ENCODE measurements at regions not wholly inside any gene's neighbourhood (a gene's known extent, or its start where the extent isn't known, plus 50 kb on each side); places are given as distances from the start of the nearest gene placed in this dataset.
"Not testable (repeated sequence)": the region's sequence is repeated elsewhere in the genome, so short reads cannot be mapped to it uniquely, and the experiment has no call there.

DNA sequence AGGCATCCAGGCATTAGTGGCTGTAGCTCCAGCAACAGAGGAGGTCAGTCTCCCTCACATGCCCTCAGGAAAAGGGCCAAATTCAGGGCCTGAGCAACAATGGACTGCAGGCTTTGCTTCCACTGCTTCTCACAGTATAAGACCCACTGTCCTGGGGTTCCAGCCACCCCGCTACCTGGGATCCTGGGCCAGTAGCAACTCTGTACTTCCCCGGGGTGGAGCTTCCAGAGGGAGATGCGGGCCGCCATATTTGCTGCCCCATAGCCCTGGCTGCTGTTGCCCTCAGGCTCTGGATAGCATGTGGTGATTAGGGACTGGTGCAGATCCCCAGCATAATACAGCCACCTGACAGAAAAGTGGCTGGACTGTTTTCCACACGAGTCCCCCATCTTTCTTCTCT, 201.1 kb upstream of the POGK start:
- no peak for DNase-seq (ENCODE audit: low read depth)
- no peak overlapping the region for H3K4me3 ChIP-seq (ENCODE audit: low read depth, low read length)
- TF ChIP-seq, protein P1, sequence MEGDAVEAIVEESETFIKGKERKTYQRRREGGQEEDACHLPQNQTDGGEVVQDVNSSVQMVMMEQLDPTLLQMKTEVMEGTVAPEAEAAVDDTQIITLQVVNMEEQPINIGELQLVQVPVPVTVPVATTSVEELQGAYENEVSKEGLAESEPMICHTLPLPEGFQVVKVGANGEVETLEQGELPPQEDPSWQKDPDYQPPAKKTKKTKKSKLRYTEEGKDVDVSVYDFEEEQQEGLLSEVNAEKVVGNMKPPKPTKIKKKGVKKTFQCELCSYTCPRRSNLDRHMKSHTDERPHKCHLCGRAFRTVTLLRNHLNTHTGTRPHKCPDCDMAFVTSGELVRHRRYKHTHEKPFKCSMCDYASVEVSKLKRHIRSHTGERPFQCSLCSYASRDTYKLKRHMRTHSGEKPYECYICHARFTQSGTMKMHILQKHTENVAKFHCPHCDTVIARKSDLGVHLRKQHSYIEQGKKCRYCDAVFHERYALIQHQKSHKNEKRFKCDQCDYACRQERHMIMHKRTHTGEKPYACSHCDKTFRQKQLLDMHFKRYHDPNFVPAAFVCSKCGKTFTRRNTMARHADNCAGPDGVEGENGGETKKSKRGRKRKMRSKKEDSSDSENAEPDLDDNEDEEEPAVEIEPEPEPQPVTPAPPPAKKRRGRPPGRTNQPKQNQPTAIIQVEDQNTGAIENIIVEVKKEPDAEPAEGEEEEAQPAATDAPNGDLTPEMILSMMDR (IDR thresholded peaks at IDR 0.05; ENCODE audit: insufficient read depth, low read length), result no peak

DNA sequence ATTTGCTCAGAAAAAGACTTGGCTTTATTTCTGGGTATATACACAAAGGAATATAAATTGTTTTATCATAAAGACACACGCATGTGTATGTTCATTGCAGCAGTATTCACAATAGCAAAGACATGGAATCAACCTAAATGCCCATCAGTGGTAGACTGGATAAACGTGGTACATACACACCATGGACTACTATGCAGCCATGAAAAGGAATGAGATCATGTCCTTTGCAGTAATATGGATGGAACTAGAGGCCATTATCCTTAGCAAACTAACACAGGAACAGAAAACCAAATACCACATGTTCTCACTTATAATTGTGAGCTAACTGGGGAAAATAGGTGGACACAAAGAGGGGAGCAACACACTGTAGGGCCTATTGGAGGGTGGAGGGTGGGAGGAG, 182.0 kb upstream of the POGK start:
- DNase-seq (ENCODE audit: low read depth); H3K4me3 ChIP-seq (ENCODE audit: low read depth, low read length): not testable (repeated sequence)

- DNase-seq (ENCODE audit: low read depth); H3K4me3 ChIP-seq (ENCODE audit: low read depth, low read length): not testable (repeated sequence)
Observed at GRCh38 chr1:166666790-166667189, 172.5 kb upstream of the POGK start.

GRCh38 chr1:166667600-166667999, 171.7 kb upstream of the POGK start:
- not testable (repeated sequence) for DNase-seq (ENCODE audit: low read depth); H3K4me3 ChIP-seq (ENCODE audit: low read depth, low read length)

GRCh38 chr1:166671627-166672026, 167.6 kb upstream of the POGK start:
- no peak for DNase-seq (ENCODE audit: low read depth)
- H3K4me3 ChIP-seq (ENCODE audit: low read depth, low read length), result no peak overlapping the region
- TF ChIP-seq, protein P1 (IDR thresholded peaks at IDR 0.05; ENCODE audit: insufficient read depth, low read length), result no peak

DNA sequence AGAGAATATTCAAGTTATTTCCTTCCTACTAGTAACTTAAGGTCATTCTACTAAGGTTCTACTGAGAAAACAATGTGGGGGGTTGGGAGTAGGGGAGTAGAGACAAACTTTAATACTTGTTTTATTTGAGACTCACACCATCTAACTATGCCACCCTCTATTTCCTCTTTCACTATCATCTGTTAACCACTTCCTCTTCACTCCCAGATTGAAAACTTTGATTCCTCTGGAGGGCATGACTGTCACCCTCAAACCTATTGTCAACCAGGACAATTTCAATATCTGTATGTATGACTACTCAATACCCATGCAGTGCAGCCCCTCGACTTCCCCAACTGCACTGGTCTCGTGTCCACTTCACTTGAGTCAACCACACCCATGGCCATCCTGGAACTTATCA, 165.6 kb upstream of the POGK start:
- TF ChIP-seq, protein P1 (IDR thresholded peaks at IDR 0.05; ENCODE audit: insufficient read depth, low read length), result no peak
- DNase-seq (ENCODE audit: low read depth), result no peak
- no peak overlapping the region for H3K4me3 ChIP-seq (ENCODE audit: low read depth, low read length)

DNA sequence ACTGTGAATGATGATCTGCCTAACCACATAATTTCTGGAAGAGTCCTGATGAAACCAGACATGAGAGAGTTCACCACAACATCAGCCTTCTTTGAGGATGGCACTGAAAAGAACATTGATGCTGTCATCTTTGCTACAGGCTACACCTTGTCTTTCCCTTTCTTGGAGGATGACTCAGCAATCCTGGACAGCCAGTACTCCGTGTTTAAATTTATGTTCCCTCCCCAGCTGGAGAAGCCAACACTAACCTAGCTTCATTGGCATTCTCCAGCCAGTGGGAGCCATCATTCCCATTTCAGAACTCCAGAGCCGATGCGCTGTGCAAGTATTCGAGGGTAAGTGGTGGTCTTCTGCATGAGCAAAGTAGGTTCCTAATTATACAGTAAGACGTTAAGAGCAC, 164.1 kb upstream of the POGK start:
- TF ChIP-seq, protein P1 (IDR thresholded peaks at IDR 0.05; ENCODE audit: insufficient read depth, low read length), result no peak
- H3K4me3 ChIP-seq (ENCODE audit: low read depth, low read length), result no peak overlapping the region
- no peak for DNase-seq (ENCODE audit: low read depth)

DNA sequence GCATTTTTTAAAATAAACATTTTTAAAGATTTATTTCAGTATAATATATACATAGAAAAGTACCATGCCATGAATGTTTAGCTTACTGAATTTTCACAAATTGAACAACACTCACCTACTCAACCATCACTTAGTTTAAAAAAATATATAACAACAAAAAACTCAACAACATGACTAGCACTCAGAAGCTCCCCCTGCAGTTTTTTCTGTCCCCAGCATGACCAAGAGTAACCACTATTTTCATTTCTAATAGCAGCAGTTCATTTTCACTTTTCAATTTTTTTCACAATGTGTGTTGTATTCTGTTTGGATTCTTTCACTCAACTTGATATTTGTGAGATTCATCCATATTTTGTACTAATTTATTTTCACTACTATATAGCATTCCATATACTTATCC, 162.3 kb upstream of the POGK start:
- no peak for DNase-seq (ENCODE audit: low read depth)
- TF ChIP-seq, protein P1 (IDR thresholded peaks at IDR 0.05; ENCODE audit: insufficient read depth, low read length), result no peak

DNA sequence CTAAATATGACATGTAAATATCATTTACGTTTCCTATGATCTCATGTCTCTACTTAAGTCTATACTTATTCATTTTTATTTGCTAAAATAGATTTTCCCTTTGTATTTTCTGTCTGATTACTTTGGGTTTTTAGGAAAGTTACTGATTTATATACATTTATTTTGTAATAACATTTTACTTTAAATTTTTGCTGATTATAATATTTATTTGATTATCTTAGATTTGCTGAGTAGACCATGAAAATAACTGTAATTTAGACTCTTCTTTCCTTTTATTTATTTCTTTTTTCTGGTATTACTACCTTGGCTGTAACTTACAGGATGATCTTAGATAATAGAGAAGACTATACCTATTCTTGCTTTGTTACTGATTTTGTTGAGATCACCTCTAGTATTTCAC, 159.9 kb upstream of the POGK start:
- TF ChIP-seq, protein P1 (IDR thresholded peaks at IDR 0.05; ENCODE audit: insufficient read depth, low read length), result no peak
- DNase-seq (ENCODE audit: low read depth), result no peak
- no peak overlapping the region for H3K4me3 ChIP-seq (ENCODE audit: low read depth, low read length)

More for the DNA sequence above, 162.3 kb upstream of the POGK start:
- H3K4me3 ChIP-seq (ENCODE audit: low read depth, low read length), result no peak overlapping the region

Data from fibroblast of the aortic adventitia (primary cell).